ENCODE measurements at regions not wholly inside any gene's neighbourhood (a gene's known extent, or its start where the extent isn't known, plus 50 kb on each side); places are given as distances from the start of the nearest gene placed in this dataset.

DNA sequence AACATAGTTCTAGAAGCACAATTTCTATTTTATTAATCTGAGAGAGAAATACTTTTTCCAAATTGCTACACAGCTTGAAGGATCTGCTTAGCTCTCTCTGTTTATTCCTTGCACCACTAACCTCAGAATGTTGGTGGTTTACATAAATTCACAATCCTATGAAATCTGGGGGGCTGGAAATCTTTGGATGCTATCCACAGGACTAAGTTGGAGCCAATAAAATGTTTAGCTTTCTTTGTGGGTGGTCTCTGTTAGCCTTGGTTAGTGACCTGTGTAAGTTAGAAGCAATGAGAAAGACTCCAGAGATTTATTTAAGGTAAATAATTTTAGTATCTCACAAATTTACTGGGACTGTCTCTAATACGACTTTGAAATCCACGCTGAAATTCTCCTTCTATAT lies 418.1 kb downstream of the ADGRL2 start:
- Histone ChIP-seq H3K36me3 (ENCODE audit: control insufficient read depth in 5 of 5, insufficient read depth in 5 of 5, low read length in 5 of 5) (no peaks in the 10 kb centered on the region), H3K27ac (ENCODE audit: low read depth, low read length) (no peak overlapping the region), H3K27me3 (ENCODE audit: control insufficient read depth in 5 of 5, insufficient read depth in 4 of 5, low read length in 5 of 5) (no peaks in the 10 kb centered on the region), H3K4me1 (ENCODE audit: control insufficient read depth in 5 of 5, insufficient read depth in 5 of 5, low read length in 5 of 5) (no peaks in the 10 kb centered on the region), H3K9ac (ENCODE audit: low read length in 5 of 5) (no peak overlapping the region), H3K9me3 (ENCODE audit: control insufficient read depth in 5 of 5, low read length in 5 of 5) (no peaks in the 10 kb centered on the region), H3K4me3 (ENCODE audit: low read depth in 1 of 5, low read length in 5 of 5) (no peak overlapping the region)

DNA sequence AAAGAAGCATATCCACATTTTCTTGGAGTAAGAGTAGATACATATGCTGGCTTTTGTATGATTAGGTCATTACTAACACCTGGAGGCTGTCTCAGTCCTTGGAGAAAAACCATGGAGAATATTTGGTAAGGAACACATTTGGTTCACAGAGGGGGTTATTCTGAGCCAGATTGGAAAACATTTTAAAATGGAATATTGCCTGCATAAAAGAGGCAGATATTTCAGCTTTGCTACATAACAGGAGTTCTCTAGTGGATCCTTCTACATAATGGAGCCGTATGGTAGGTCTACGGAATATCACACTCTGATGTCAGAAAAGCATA lies 415.1 kb downstream of the ADGRL2 start:
- Histone ChIP-seq H3K9ac (ENCODE audit: low read length in 5 of 5) (no peak overlapping the region), H3K27me3 (ENCODE audit: control insufficient read depth in 5 of 5, insufficient read depth in 4 of 5, low read length in 5 of 5) (no peaks in the 10 kb centered on the region), H3K9me3 (ENCODE audit: control insufficient read depth in 5 of 5, low read length in 5 of 5) (no peaks in the 10 kb centered on the region), H3K4me3 (ENCODE audit: low read depth in 1 of 5, low read length in 5 of 5) (no peak overlapping the region), H3K27ac (ENCODE audit: low read depth, low read length) (no peak overlapping the region), H3K4me1 (ENCODE audit: control insufficient read depth in 5 of 5, insufficient read depth in 5 of 5, low read length in 5 of 5) (no peaks in the 10 kb centered on the region), H3K36me3 (ENCODE audit: control insufficient read depth in 5 of 5, insufficient read depth in 5 of 5, low read length in 5 of 5) (no peaks in the 10 kb centered on the region)

DNA sequence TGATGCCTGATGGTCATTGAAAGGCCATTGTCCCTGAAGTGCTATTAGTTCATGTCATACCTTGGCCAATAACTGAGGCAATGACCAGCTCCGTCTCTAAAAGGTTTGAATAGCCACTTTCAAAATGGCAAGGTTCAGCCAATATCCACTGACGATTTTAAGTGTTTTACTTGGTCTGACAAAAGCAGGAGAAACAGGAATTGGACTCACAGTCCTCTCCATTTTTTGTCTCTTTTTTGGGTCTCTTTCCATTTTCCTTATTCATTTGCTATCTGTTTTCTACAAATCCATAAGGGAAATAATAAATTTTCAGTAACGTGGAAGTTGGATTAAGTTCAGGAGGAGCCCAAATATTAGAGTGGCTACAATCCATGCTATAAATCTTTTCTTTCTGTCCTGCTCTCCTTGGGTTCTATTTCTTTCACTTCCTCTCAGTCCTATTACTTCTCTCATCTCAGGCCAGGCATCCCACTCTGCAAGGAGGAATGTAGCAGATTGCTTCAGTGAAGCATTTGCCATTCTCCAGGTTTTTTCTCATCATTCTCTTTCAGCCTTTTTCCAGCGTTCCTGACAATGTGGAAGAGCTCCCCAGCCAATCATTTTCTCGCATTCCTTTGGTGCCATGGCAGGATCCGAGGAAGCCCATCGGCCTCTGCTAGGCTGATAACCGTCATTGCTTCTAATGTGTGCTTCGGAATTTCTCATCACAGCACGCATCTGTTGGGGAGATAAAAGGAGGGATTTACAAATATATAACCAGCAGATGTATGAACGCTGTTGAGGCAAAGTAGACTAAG lies 414.5 kb downstream of the ADGRL2 start:
- no peak overlapping the region for H3K9ac ChIP-seq (ENCODE audit: low read length in 5 of 5)
- no peaks in the 10 kb centered on the region for H3K27me3 ChIP-seq (ENCODE audit: control insufficient read depth in 5 of 5, insufficient read depth in 4 of 5, low read length in 5 of 5)
- H3K4me3 ChIP-seq (ENCODE audit: low read depth in 1 of 5, low read length in 5 of 5): no peak overlapping the region
- H3K4me1 ChIP-seq (ENCODE audit: control insufficient read depth in 5 of 5, insufficient read depth in 5 of 5, low read length in 5 of 5): no peaks in the 10 kb centered on the region
- H3K36me3 ChIP-seq (ENCODE audit: control insufficient read depth in 5 of 5, insufficient read depth in 5 of 5, low read length in 5 of 5): no peaks in the 10 kb centered on the region
- no peak overlapping the region for H3K27ac ChIP-seq (ENCODE audit: low read depth, low read length)
- H3K9me3 ChIP-seq (ENCODE audit: control insufficient read depth in 5 of 5, low read length in 5 of 5): no peaks in the 10 kb centered on the region

DNA sequence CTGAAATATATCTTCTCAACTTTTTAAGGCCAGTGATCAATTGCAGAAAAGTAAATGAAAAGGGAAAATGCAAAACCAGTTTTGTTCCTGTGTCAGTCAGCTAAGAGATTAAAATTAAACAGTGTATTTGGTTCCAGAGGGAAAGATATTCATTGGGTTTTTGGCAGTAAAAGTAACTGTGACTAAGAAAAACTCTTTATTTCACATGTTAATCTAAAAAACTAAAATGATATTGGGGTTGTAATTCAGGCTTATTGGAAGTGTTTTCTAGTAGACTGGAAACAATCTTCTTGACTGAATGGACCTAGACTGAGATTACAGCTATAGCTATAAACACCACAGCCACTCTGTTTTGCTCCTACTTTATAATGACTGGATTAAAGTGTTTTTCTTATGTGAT lies 413.9 kb downstream of the ADGRL2 start:
- Histone ChIP-seq H3K9ac (ENCODE audit: low read length in 5 of 5) (no peak overlapping the region), H3K27ac (ENCODE audit: low read depth, low read length) (no peak overlapping the region), H3K9me3 (ENCODE audit: control insufficient read depth in 5 of 5, low read length in 5 of 5) (no peaks in the 10 kb centered on the region), H3K36me3 (ENCODE audit: control insufficient read depth in 5 of 5, insufficient read depth in 5 of 5, low read length in 5 of 5) (no peaks in the 10 kb centered on the region), H3K4me1 (ENCODE audit: control insufficient read depth in 5 of 5, insufficient read depth in 5 of 5, low read length in 5 of 5) (no peaks in the 10 kb centered on the region), H3K4me3 (ENCODE audit: low read depth in 1 of 5, low read length in 5 of 5) (no peak overlapping the region), H3K27me3 (ENCODE audit: control insufficient read depth in 5 of 5, insufficient read depth in 4 of 5, low read length in 5 of 5) (no peaks in the 10 kb centered on the region)

DNA sequence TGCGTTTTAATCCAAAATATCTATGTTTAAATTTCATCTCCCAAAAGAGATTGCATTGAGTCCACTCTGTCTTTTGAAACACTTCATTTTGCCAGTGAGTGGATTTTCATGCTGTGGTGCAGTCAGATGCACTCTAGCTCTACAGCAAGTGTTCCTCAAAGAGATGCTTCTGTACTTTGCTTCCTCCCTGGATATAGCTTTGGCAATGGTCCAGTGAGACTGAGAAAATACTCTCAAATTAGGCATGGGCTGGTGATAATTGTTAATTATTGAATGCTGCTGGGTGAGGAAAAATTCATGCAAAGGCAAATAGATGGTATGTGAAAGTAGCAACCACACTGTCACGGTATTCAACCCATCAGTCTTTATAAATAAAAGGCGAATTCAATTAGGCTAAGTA lies 396.9 kb downstream of the ADGRL2 start:
- Histone ChIP-seq H3K9ac (ENCODE audit: low read length in 5 of 5) (no peak overlapping the region), H3K4me3 (ENCODE audit: low read depth in 1 of 5, low read length in 5 of 5) (no peak overlapping the region), H3K27me3 (ENCODE audit: control insufficient read depth in 5 of 5, insufficient read depth in 4 of 5, low read length in 5 of 5) (no peaks in the 10 kb centered on the region), H3K9me3 (ENCODE audit: control insufficient read depth in 5 of 5, low read length in 5 of 5) (no peaks in the 10 kb centered on the region), H3K4me1 (ENCODE audit: control insufficient read depth in 5 of 5, insufficient read depth in 5 of 5, low read length in 5 of 5) (peaks cover 0 to 15% (median 3%) of the 10 kb centered on the region in 5 donors), H3K27ac (ENCODE audit: low read depth, low read length) (no peak overlapping the region), H3K36me3 (ENCODE audit: control insufficient read depth in 5 of 5, insufficient read depth in 5 of 5, low read length in 5 of 5) (no peaks in the 10 kb centered on the region)

DNA sequence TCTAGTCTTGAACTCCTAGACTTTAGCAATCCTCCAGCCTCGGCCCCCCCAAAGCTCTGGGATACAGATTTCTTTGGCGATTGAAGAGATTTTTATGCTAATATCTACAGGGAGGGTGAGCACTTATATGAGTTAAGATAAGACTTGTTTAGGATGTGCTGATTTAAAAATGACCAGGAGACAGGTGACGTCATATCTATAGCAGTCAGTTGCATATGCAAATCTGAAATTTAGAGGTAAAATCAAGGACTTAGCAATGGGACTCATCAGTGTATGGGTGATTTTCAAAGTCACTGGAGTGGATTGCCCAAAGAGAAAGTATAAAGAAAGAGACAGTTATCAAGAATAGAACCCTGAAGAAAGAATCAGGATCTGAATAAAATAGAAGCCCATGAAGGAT lies 394.5 kb downstream of the ADGRL2 start:
- Histone ChIP-seq H3K9ac (ENCODE audit: low read length in 5 of 5) (no peak overlapping the region), H3K4me3 (ENCODE audit: low read depth in 1 of 5, low read length in 5 of 5) (no peak overlapping the region), H3K27ac (ENCODE audit: low read depth, low read length) (no peak overlapping the region), H3K9me3 (ENCODE audit: control insufficient read depth in 5 of 5, low read length in 5 of 5) (no peaks in the 10 kb centered on the region), H3K27me3 (ENCODE audit: control insufficient read depth in 5 of 5, insufficient read depth in 4 of 5, low read length in 5 of 5) (no peaks in the 10 kb centered on the region), H3K36me3 (ENCODE audit: control insufficient read depth in 5 of 5, insufficient read depth in 5 of 5, low read length in 5 of 5) (no peaks in the 10 kb centered on the region), H3K4me1 (ENCODE audit: control insufficient read depth in 5 of 5, insufficient read depth in 5 of 5, low read length in 5 of 5) (peaks cover 0 to 15% (median 3%) of the 10 kb centered on the region in 5 donors)

DNA sequence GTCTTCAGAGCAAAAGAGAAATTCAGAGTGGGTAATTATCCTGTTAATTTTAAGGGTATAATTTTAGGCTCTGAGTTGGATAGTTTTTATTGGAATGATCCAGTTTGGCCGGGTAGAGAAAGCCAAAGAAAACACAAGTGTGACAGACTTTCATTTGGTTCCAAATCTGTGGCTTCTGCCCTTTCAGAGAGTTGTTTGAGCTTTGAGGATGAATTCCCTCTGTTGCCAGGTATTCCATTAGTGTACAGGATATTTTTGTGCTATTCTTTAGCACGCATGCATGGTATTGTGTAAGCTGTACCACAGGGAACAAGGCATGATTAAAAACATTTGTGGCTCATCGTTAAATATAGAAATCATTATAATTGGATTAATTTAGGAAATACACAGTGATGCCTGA lies 384.4 kb downstream of the ADGRL2 start:
- no peaks in the 10 kb centered on the region for H3K9me3 ChIP-seq (ENCODE audit: control insufficient read depth in 5 of 5, low read length in 5 of 5)
- no peaks in the 10 kb centered on the region for H3K27me3 ChIP-seq (ENCODE audit: control insufficient read depth in 5 of 5, insufficient read depth in 4 of 5, low read length in 5 of 5)
- H3K4me1 ChIP-seq (ENCODE audit: control insufficient read depth in 5 of 5, insufficient read depth in 5 of 5, low read length in 5 of 5): no peaks in the 10 kb centered on the region
- H3K27ac ChIP-seq (ENCODE audit: low read depth, low read length): no peak overlapping the region
- no peak overlapping the region for H3K9ac ChIP-seq (ENCODE audit: low read length in 5 of 5)
- no peaks in the 10 kb centered on the region for H3K36me3 ChIP-seq (ENCODE audit: control insufficient read depth in 5 of 5, insufficient read depth in 5 of 5, low read length in 5 of 5)
- H3K4me3 ChIP-seq (ENCODE audit: low read depth in 1 of 5, low read length in 5 of 5): no peak overlapping the region

DNA sequence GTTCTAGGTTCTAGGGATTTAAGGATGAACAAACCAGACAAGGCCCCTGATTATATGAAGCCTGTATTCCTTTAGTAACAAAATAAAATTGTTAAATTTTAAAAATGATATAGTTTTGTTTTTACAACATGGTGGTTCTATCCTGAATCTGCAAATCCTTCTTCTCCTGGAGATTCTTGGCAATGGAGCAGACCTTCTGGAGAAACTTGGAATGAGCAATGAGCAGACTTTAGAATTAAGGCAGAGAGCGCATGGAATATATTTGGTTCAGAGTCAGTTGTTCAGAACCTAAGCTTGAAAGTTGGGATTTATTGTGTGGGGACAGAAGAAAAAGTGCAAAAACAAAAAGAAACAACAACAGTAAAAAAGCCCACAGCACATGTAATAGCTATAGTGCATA lies 381.1 kb downstream of the ADGRL2 start:
- H3K9ac ChIP-seq (ENCODE audit: low read length in 5 of 5): no peak overlapping the region
- H3K27ac ChIP-seq (ENCODE audit: low read depth, low read length): no peak overlapping the region
- H3K4me1 ChIP-seq (ENCODE audit: control insufficient read depth in 5 of 5, insufficient read depth in 5 of 5, low read length in 5 of 5): no peaks in the 10 kb centered on the region
- no peaks in the 10 kb centered on the region for H3K27me3 ChIP-seq (ENCODE audit: control insufficient read depth in 5 of 5, insufficient read depth in 4 of 5, low read length in 5 of 5)
- no peaks in the 10 kb centered on the region for H3K9me3 ChIP-seq (ENCODE audit: control insufficient read depth in 5 of 5, low read length in 5 of 5)
- H3K36me3 ChIP-seq (ENCODE audit: control insufficient read depth in 5 of 5, insufficient read depth in 5 of 5, low read length in 5 of 5): no peaks in the 10 kb centered on the region
- H3K4me3 ChIP-seq (ENCODE audit: low read depth in 1 of 5, low read length in 5 of 5): no peak overlapping the region

DNA sequence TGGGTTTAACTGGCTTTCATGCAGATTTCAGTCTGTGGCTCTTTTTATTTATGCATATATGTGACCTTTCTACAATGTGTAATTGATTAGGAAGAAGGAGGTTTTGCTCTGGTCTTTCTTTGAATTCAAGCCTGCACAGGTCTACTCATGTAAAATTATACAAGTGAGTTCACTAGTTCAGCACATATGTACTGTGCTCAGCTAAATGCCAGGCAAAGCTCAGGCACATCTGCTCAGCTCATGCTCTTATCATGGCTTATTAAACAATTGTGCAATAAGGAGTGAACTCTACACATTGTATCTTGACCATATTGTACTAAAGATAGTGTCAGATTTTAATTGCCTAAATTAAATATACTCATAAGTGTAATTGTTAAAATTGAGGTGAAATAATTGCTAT lies 378.4 kb downstream of the ADGRL2 start:
- Histone ChIP-seq H3K36me3 (ENCODE audit: control insufficient read depth in 5 of 5, insufficient read depth in 5 of 5, low read length in 5 of 5) (no peaks in the 10 kb centered on the region), H3K27ac (ENCODE audit: low read depth, low read length) (no peak overlapping the region), H3K9me3 (ENCODE audit: control insufficient read depth in 5 of 5, low read length in 5 of 5) (no peaks in the 10 kb centered on the region), H3K27me3 (ENCODE audit: control insufficient read depth in 5 of 5, insufficient read depth in 4 of 5, low read length in 5 of 5) (no peaks in the 10 kb centered on the region), H3K4me3 (ENCODE audit: low read depth in 1 of 5, low read length in 5 of 5) (no peak overlapping the region), H3K4me1 (ENCODE audit: control insufficient read depth in 5 of 5, insufficient read depth in 5 of 5, low read length in 5 of 5) (no peaks in the 10 kb centered on the region), H3K9ac (ENCODE audit: low read length in 5 of 5) (no peak overlapping the region)

DNA sequence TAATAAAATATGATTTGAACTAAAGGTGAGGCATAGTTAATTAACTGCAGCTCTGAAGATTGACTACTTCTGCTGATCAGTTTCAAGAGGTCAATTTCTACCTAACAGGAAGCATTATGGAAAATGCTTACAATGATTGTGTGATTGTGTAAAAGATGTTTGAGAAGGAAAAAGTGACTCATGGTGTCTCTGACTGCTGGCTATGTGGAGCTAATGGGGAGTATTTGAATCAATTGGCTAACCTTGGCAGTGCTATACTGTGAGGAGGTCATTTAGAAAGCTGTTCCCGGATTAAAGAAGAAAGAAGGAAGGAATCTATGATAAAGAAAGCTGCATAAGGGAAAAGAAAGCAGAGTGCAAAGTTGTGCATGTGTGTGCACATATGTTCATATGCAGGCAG lies 376.5 kb downstream of the ADGRL2 start:
- H3K4me3 ChIP-seq (ENCODE audit: low read depth in 1 of 5, low read length in 5 of 5): no peak overlapping the region
- H3K4me1 ChIP-seq (ENCODE audit: control insufficient read depth in 5 of 5, insufficient read depth in 5 of 5, low read length in 5 of 5): no peaks in the 10 kb centered on the region

DNA sequence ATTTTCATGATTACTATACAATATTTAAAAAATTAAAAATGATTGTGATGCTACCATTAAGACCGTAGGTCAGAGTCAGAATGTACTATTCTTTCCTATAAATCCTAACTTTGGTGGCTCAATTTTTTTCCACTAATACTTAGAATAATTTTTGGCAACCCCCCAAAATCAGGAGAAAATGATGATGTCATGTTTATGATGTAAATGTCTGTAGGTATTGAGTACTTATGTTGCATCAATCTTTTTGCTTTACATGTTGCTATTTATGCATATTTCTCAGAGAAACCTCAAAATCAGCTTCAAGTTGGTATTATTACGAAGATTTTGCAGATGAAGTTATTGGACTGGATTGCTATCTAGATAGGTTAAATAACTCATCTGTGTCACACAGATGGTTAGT lies 371.2 kb downstream of the ADGRL2 start:
- H3K4me3 ChIP-seq (ENCODE audit: low read depth in 1 of 5, low read length in 5 of 5): no peak overlapping the region
- H3K27me3 ChIP-seq (ENCODE audit: control insufficient read depth in 5 of 5, insufficient read depth in 4 of 5, low read length in 5 of 5): no peaks in the 10 kb centered on the region
- H3K27ac ChIP-seq (ENCODE audit: low read depth, low read length): no peak overlapping the region
- H3K9me3 ChIP-seq (ENCODE audit: control insufficient read depth in 5 of 5, low read length in 5 of 5): no peaks in the 10 kb centered on the region
- H3K4me1 ChIP-seq (ENCODE audit: control insufficient read depth in 5 of 5, insufficient read depth in 5 of 5, low read length in 5 of 5): peaks cover 0 to 3% (median 0%) of the 10 kb centered on the region in 5 donors
- no peak overlapping the region for H3K9ac ChIP-seq (ENCODE audit: low read length in 5 of 5)
- no peaks in the 10 kb centered on the region for H3K36me3 ChIP-seq (ENCODE audit: control insufficient read depth in 5 of 5, insufficient read depth in 5 of 5, low read length in 5 of 5)

More for the DNA sequence above, 376.5 kb downstream of the ADGRL2 start:
- H3K9ac ChIP-seq (ENCODE audit: low read length in 5 of 5): no peak overlapping the region
- no peak overlapping the region for H3K27ac ChIP-seq (ENCODE audit: low read depth, low read length)
- no peaks in the 10 kb centered on the region for H3K9me3 ChIP-seq (ENCODE audit: control insufficient read depth in 5 of 5, low read length in 5 of 5)
- no peaks in the 10 kb centered on the region for H3K27me3 ChIP-seq (ENCODE audit: control insufficient read depth in 5 of 5, insufficient read depth in 4 of 5, low read length in 5 of 5)
- no peaks in the 10 kb centered on the region for H3K36me3 ChIP-seq (ENCODE audit: control insufficient read depth in 5 of 5, insufficient read depth in 5 of 5, low read length in 5 of 5)

Data from subcutaneous abdominal adipose tissue (tissue), 5 donors.